ENCODE measurements at regions not wholly inside any gene's neighbourhood (a gene's known extent, or its start where the extent isn't known, plus 50 kb on each side); places are given as distances from the start of the nearest gene placed in this dataset.

- Histone ChIP-seq H3K23me2 (ENCODE audit: insufficient read length, low read depth, low read length, poor library complexity, severe bottlenecking) (no peaks in the 10 kb centered on the region), H3K4me2 (ENCODE audit: insufficient read depth, insufficient read length, low read length) (no peak overlapping the region), H4K20me1 (ENCODE audit: control insufficient read depth, insufficient read depth, insufficient read length) (no peaks in the 10 kb centered on the region), H4K5ac (ENCODE audit: insufficient read length, low read depth, low read length) (no peak overlapping the region), H2BK12ac (ENCODE audit: insufficient read length, low read depth, low read length) (no peak overlapping the region), H3K4me1 (ENCODE audit: insufficient read depth, low read length) (no peaks in the 10 kb centered on the region), H2BK20ac (ENCODE audit: low read depth, low read length, poor library complexity, severe bottlenecking) (no peak overlapping the region), H2AFZ (ENCODE audit: low read length) (no peak overlapping the region), H4K8ac (replicated peaks; ENCODE audit: insufficient read length, low read depth, low read length) (no peak overlapping the region), H3K9me3 (ENCODE audit: control insufficient read depth, low read depth, low read length) (no peaks in the 10 kb centered on the region), H3K27ac (ENCODE audit: insufficient read length, low read depth, low read length) (no peak overlapping the region), H3K14ac (ENCODE audit: insufficient read depth, low read length) (no peak overlapping the region), H3K4ac (ENCODE audit: low read depth, low read length) (no peak overlapping the region), H2BK15ac (ENCODE audit: low read depth, low read length) (no peak overlapping the region), H2BK120ac (ENCODE audit: low read depth, low read length, poor library complexity, severe bottlenecking) (no peak overlapping the region), H3K79me1 (ENCODE audit: insufficient read depth, low read depth, low read length, poor library complexity, severe bottlenecking) (no peaks in the 10 kb centered on the region), H3K27me3 (ENCODE audit: insufficient read depth, low read length) (no peaks in the 10 kb centered on the region; the same call in 1 of the 2 replicates), H3K9ac (ENCODE audit: extremely low read depth, insufficient read length, low read length) (no peak overlapping the region), H4K91ac (ENCODE audit: insufficient read length, low read depth, low read length) (no peak overlapping the region), H2AK5ac (ENCODE audit: insufficient read length, low read length) (no peak overlapping the region), H3T11ph (ENCODE audit: low read length) (no peak overlapping the region), H3K79me2 (ENCODE audit: insufficient read depth, low read length) (no peaks in the 10 kb centered on the region), H2BK5ac (ENCODE audit: insufficient read length, low read length) (no peak overlapping the region), H3K56ac (ENCODE audit: insufficient read length, low read depth, low read length) (no peak overlapping the region), H3K23ac (ENCODE audit: insufficient read length, low read depth, low read length) (no peak overlapping the region), H3K18ac (ENCODE audit: insufficient read length, low read depth, low read length) (no peak overlapping the region)
- no peak for TF ChIP-seq CTCF (conservative IDR thresholded peaks at IDR 0.05)
- Mint-ChIP-seq H3K27ac (no peak overlapping the region; a peak in 1 of 7 replicates), H3K36me3 (ENCODE audit: insufficient read depth in 1 of 3, low read depth in 3 of 3) (no peaks in the 10 kb centered on the region), H3K4me1 (peaks cover 10% of the 10 kb centered on the region in 2 experiments; a peak in 3 of 4 replicates), H3K9me3 (no peaks in the 10 kb centered on the region), H3K27me3 (ENCODE audit: low read depth) (peaks cover 19% of the 10 kb centered on the region), H3K4me3 (no peak overlapping the region)
- peak; percentile 20 for DNase-seq
- no CpG with 5 or more reads among the region's 6 CpGs for WGBS (ENCODE audit: extremely low coverage, insufficient read length, low lambda C conversion rate)
Measured at GRCh38 chr3:43863966-43864933, 173.5 kb downstream of the ABHD5 start.

Measured in H9 (cell line).